GM18861 (cell line): ENCODE measurements at regions not wholly inside any gene's neighbourhood (a gene's known extent, or its start where the extent isn't known, plus 50 kb on each side); places are given as distances from the start of the nearest gene placed in this dataset.
"Not testable (repeated sequence)": the region's sequence is repeated elsewhere in the genome, so short reads cannot be mapped to it uniquely, and the experiment has no call there.

ENCODE experiments used
- ATAC-seq: cut with Tn5 transposase; IDR thresholded peaks from one replicate; pipeline ENCODE4 v1.9.1; 2021; ENCODE audit not compliant: unreplicated experiment

DNA sequence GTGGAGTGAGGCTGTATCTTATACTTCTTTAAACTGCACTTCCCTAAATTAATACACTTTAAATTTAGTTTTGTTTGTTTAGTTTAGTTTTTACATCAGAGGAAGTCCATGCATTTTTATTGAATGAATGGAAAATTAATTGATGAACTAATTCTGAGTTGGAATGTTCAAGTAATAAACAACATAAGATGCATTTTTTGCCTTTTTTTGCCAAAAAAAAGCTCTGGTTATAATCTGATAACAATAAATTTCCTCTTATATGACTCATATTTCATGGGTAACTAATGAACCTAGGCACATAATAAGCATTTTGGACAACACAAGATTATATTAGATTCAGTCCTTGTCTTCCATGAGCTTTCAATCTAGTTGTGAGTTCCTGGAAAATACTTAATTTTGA is 323.1 kb downstream of the CENPW start:
- no peak for ATAC-seq

DNA sequence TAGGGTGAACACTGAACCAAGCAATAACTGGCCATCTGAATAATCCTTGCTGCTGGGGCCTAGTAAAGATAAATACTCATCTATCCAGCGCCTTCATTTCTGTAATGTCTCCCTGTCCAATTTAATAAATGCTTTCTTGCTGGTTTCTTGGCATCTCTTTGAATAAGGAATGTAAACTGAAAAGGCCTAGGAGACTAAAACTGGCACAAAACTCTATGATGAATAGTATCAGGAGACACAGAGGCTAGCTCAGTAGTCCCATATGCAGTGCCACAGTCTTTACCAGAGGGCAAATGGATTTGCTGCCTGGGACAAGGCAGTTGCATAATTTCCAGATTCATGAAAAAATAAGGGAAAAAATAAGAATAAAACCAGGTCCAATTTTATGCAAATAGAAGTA is 324.4 kb downstream of the CENPW start:
- no peak for ATAC-seq

DNA sequence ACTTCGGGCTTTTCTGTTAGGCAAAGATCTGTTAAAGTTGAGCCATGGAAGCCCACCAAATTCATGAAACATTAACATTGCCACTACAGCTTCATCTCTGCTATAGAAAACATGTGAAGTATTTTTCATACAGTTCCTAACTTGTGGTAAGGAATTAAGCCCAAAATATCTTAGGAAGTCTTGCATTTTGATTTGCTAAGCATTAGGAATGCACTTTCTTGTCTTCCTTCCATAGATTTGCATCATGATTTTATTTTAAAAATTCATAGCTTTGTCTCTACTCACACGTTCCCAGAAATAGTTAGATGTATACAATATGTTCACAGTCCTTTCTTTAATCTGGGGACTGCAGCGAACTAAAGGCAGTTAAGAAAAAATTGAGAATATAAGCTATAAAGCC is 325.6 kb downstream of the CENPW start:
- ATAC-seq, result no peak

DNA sequence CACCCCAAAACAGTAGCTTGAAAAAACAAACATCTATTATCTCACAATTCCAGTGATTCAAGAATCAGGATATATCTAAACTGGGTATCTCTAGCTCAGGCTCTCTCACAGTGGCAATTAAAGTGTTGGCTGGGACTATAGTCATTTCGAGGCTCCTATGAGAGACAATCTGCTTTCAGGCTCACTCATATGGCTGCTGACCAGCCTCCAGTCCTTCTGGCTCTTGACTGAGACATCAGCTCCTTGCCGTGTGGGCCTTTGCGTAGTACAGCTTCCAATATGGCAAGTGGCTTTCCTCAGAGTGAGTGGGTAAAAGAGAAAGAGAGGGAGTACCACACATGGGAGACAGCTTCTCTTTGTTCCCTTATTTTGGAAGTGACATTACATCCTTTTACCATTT is 327.2 kb downstream of the CENPW start:
- no peak for ATAC-seq

DNA sequence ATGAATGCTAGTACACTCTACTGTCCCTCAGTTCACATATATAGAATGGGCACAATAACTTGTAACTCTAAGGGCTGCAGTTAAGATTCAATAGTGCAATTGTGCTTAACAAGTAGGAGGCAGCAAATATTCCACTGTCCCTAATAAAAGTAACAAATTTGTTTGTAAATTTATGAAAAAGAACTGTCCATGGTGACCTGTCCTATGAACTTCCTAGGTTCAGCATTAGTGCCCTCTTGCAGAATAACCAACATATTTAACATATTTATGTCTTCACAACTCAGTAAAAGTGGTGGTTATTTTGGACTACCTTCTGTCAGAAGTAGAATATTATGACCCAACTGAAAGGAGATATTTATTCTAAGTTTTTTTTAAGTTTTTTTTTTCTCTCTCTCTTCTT is 327.8 kb downstream of the CENPW start:
- no peak for ATAC-seq

DNA sequence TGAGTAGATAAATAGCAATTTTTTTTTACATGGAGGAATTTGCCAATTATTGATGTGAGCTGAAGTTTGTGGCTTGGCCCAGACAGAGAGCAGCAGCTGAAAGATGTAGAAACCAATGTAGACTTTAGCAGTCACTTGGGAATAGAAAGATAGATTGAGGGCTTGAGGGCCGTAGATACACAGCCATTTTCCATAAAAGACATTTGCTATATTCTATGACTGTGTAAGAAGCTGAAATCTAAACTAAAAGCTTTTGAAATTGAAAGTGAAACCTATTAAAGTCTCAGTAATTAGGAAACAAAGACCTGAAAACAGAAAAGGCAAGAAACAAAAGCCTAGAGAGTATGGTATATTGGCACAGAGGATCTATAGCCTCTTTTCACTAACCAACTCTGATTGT is 332.7 kb downstream of the CENPW start:
- peak; percentile 84 for ATAC-seq

DNA sequence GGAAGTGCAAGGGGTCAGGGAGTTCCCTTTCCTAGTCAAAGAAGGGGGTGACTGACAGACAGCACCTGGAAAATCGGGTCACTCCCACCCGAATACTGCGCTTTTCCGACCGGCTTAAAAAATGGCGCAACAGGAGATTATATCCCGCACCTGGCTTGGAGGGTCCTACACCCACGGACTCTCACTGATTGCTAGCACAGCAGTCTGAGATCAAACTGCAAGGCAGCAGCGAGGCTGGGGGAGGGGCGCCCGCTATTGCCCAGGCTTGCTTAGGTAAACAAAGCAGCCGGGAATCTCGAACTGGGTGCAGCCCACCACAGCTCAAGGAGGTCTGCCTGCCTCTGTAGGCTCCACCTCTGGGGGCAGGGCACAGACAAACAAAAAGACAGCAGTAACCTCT is 333.8 kb downstream of the CENPW start:
- ATAC-seq, result not testable (repeated sequence)

DNA sequence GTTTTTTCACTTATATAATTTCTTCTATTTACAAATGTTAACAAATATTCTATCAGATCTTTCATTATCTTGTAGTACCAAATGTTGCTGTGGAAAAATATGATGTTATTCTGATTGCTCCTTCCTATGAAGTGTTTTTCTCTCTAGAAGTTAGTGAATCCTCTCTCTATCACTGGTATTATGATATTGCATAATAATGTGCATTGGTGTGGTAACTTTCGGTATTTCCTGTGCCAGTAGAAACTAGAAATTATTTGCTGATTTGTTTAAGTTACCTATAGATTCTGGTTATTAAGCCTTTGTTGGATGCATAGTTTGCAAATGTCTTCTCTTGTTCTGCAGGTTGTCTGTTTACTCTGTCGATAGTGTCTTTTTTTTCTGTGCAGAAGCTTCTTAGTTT is 342.5 kb downstream of the CENPW start:
- no peak for ATAC-seq

DNA sequence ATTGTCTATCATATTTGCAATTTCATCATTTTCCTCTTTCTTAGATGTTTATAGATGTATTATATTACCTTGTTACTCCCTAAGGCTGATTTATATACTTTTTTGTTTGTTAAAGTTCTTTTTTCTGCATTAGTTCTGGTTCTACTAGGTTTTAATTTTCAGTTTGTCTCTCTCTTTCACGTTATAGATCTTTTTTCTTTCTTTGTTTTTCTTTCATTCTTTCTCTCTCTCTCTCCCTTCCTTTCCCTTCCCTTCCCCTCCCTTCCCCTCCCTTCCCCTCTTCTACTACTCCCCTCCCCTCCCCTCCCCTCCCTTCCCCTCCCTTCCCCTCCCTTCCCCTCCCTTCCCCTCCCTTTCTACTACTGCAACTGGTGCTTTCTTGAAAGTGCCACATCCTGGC is 345.3 kb downstream of the CENPW start:
- no peak for ATAC-seq

DNA sequence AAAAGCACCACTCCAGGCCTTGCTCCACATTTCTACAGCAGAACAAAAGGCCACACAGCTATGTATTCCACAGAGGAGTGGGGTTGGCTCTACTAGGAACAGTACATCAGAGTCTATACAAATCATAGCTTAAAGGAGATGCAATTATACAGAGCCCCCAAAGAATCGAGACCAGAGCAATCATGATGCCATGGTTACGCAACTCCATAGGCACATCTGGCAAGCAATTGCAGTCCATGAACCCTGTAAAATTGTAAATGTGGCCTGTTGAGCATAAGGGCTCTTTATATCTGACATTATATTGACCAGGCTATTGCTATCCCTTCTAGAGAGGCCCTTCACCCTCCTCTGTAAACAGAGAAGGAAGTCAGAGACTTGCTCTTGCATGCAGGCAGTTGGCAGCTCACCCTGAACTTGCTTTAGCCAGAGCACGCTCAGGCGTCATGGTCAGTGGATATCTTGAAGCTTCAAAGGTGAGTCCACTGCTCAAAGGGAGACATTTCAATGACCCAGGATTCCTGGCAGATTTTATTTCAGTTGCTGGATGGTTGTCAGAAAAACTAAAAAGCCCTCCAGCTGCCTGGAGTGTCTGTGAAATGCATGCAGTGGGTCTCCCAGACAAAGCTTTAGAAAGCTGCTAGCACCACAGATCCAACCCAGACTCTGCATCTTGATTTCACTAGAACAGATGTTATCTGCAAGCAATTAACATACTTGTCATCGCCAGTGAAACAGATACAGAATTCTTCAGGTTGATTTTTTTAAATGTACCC is 357.2 kb downstream of the CENPW start:
- no peak for ATAC-seq

DNA sequence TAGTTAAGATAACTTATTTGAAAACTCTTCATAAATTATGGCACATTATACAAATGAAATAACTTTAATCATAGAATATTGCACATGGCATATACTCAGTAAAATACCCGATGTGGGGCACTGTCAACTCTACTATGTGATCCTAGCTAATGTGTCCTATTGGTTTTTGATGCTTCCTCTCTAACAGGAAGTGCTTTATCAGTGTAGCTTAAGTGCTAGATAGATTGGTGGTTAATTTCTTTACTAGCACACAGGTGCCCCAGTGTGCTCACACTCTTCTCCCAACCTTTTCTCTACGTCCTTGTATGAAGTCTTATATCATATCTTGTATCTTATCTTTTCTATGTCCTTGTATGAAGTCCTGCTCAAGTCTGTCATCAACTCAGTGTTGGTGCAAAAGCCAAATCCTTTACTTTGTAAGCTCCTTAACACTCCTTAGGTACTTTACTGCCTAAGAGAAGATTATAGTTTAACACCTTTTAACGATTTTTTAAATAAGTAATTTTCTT is 358.9 kb downstream of the CENPW start:
- no peak for ATAC-seq

DNA sequence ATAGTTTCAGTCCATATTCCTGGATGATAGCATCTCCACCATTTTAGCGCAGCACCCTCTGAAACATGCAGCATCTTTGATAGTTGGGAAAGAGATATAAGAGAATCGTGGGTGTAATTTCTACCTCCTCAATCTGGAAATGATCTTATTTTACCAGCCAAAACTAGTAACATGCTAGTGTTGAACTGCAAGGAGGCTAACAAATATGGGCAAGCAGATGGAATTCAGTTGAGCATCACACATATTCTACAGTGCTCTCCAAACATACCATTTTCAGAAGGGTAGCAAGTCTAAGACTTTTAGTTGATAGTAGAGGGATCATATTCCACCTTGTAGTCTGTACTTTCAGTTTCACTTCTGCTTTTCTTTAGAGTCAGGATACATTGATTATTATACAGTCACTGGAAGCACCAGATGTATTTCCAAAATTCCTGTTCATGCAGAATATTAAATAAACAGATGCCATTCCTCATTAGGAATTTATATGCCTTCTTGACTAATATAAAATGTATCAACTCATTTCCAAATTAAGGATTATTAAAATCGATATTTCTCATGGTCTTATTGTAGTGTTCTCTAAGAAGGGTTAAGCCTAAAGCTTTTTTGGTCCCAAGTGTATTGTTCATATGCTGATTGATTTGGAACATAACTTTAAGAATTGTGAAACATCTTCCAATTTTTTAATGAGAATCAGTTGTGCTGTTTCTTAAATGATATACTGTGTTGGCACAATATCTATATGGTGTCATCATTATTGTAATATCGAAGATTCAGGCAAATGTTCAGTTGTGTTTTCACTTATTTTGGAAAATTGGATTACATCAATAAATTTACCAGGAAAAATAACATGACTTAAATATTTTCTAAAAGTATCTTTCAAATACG is 362.0 kb downstream of the CENPW start:
- ATAC-seq, result peak; percentile 53

DNA sequence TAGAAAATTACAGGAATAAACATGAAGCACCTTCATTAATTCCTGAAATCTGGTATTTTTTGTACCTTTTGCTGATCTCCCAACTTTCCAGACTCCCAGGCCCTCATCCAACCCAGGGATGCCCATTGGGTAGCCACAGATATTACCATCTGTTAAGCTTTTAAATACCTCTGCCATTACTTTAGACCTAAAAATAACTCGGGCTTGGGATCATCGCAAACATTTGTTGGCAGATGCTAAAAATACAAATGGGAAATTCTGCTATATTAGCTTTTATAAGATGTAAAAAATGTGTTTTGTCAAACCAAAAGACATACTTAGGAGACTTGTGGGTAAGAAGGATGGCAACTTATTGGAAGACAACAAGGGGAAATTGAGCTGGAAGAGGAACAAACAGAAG is 376.1 kb downstream of the CENPW start:
- no peak for ATAC-seq

DNA sequence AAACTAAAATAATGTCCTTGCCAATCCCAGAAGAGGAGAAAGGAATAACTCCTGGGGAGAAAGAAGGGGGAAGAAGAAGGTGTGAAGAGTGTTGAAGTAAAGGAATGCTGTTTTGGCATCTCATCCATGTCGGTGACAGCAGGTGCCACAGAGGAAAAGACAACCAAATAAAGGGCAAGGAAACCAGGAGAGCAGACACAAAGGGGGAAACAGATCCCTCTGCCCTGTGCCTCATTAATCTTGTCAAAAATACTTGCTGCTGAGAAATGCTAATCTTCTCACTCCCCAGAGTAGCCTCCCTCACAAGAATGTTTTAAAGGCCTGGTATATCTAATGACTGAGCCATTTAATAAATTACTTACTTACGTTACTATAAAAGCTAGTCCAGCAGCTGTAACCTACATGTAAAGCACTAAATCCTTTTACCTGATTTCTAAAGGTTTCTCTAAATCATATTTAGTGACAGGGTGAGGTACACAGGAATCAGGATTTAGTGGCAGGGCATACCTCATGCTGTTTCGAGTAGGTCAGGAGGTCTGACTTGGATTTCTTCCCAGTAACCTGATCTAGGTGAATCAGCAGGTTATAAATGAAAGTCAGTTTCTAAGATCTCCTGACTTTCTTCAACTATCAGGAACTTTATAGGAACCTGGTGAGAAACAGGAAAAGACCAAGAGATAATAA is 377.1 kb downstream of the CENPW start:
- ATAC-seq, result no peak

DNA sequence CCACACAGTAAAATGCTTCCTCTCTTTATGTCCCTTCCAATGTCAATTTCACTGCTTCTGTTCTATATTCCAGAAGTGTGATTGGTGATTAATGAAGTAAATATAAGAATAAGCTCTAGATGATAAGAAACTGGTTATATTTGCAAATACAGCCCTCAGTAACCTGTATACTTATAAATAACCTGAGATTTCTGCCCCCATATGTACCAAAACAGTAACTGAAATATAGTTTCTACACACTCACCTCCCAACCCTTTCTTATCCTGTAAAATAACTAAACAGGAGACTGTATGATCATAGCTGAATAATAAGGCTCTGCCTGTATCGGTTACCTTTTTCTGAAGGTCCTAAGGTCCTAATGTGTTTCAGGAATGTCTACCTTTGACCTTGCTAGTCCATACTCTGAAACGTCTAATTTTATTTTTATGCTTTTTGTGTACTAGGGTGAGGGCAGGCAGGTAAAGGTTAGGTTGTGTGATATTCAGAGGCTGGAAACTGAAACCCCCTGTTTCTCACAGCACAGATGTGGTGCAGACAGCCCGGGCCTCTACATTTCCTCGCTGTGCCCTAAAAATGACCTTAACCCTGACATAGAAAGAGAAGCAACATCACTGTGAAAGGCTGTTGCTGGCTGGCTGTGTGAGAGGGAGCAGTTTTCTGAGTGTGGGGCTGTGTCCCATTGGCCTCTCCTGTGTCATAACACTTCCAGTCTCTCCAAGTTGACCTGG is 378.8 kb downstream of the CENPW start:
- no peak for ATAC-seq

DNA sequence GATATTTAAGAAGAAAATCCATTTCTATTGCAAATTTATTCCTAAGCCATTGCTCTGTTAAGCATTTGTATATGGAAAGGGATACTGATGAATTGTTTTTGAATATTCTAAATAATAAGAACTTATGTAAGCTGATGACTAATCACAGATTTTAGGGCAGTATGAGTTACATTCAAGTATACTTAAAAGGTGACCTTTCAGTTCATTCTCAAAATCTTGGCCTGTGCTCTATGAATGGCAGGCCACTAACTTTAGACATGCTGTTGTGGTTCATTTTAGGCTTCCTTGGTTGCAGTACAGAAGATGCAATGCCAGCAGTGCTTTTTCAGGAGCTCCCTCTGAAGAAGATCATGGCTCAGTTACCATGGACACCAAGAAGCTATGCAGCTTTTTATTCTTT is 380.4 kb downstream of the CENPW start:
- no peak for ATAC-seq

DNA sequence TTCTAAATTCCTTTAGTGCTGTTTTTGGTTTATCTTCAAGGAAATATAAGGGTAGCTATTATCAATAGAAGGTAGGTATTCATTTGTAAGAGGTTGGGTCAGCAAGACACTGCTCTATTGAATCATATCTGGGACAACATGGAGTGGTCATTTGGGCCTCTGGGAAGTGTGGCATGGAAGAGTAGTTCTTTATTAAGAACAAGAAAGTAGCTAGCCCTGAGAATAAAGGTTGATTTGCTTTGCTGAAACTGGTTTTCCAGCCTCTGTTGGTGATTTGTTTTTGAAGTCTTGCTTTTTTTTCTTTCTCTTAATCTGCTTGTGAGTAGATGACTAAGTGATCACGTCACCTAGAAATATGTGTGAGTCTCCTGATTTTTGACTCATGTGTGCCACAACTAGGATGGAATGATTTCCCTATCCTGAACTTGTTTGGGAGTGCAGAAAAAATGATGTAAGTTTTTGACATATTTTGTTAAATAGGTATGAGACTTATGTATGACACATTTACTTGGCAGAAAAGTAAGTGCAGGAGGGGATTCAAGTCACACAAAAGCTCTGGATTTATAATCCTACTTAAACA is 381.8 kb downstream of the CENPW start:
- no peak for ATAC-seq

DNA sequence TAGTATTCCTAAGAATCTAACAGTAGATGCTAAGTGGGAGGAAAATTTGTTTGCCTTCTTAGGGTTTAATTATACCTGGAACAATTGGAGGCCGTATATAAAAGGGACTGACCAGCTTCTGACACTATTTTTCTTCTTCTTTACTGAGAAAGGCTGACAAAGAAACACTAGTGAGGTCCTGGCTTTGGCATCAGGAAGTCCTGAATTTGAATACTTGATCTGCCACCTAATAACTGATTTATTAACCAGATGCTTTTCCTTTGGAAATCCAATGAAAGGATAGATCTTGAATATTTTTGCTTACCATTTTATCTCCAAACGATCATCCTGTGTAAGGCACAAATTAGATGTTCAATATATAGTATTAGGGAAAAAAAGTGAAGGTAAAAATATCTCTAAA is 382.5 kb downstream of the CENPW start:
- ATAC-seq, result no peak

DNA sequence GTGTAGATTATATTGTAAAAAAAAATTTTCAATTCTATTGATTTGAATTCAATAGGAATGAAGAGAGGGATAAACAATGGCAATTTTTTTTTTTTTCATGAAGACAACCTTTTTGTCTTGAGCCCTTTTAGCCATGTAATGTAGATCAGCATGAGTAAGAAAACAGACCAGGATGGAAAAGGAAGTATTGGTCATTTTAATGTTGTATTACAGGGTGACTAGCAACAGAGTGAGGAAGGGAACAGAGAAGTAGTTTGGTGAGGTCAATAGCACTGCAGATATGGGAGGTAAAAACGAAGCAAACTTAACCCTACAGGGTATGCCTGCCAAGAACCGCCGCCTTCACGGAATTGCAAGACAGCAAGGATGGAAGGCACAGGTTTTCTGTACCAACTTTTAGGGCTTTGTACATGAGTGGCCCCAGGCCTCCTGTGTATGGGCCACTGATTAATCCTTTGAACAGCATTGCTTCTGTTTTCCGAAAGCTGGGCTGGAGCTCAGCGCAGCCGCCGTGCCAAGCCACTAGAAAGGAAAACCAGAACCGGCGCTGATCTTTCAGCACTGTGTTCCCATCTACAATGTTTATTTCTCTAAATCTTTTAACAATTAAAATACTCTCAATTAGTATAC is 383.7 kb downstream of the CENPW start:
- ATAC-seq, result no peak

DNA sequence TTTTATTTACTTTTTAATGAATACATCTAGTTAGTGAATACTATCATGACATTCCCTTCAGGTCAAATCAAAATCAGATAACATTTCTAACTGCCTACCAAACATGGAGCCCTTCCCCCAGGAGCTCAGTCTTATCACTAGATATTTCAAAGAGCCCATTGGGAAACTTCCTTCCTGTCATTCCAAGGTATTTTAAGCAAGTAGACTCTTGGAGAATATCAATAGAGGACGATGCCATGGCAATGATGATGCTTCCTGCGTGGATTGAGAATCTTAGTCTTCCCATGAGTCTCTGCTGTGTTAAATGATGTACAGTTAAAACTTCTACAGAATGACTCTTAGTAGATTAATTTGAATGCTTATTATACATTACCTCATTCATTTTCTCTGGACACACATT is 384.9 kb downstream of the CENPW start:
- no peak for ATAC-seq
